ENCODE measurements at regions not wholly inside any gene's neighbourhood (a gene's known extent, or its start where the extent isn't known, plus 50 kb on each side); places are given as distances from the start of the nearest gene placed in this dataset.

GRCh38 chrX:114134465-114134864, 449.4 kb upstream of the HTR2C start:
- no peak for TF ChIP-seq ZNF274 (IDR thresholded peaks at IDR 0.05; ENCODE audit: low read depth, low read length)
- TF ChIP-seq SUZ12 (IDR thresholded peaks at IDR 0.05; ENCODE audit: extremely low read depth, insufficient read depth, insufficient read length): no peak
